ENCODE measurements at regions not wholly inside any gene's neighbourhood (a gene's known extent, or its start where the extent isn't known, plus 50 kb on each side); places are given as distances from the start of the nearest gene placed in this dataset.

DNA sequence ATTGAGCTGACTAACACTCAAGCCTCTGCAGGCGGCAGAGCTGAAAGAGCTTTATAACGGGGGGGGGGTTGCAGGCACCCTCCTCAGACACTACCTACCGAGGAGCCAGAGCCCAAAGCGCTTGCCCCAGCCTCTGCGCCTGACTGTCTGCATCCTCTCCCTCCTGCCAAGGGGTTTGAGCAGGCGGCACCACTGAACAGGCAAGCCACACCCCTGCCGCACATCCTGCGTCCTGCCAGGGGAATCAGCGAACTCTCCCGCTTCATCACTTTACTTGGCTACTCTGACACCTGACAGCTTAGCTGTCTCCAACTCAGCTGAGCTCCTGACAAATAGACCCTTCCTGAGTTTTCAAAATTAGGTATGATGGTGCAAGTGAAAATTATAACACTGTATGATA is 432.6 kb upstream of the ANKRD30A start:
- Mint-ChIP-seq H3K4me1 (ENCODE audit: unreplicated experiment) (peaks cover 9% of the 10 kb centered on the region), H3K4me3 (ENCODE audit: unreplicated experiment) (no peak overlapping the region), H3K27ac (ENCODE audit: unreplicated experiment) (no peak overlapping the region), H3K36me3 (ENCODE audit: low read depth, unreplicated experiment) (no peaks in the 10 kb centered on the region), H3K9me3 (ENCODE audit: unreplicated experiment) (no peaks in the 10 kb centered on the region), H3K27me3 (ENCODE audit: unreplicated experiment) (no peaks in the 10 kb centered on the region)
- DNase-seq (ENCODE audit: low spot score): no peak
- TF ChIP-seq, protein P1, sequence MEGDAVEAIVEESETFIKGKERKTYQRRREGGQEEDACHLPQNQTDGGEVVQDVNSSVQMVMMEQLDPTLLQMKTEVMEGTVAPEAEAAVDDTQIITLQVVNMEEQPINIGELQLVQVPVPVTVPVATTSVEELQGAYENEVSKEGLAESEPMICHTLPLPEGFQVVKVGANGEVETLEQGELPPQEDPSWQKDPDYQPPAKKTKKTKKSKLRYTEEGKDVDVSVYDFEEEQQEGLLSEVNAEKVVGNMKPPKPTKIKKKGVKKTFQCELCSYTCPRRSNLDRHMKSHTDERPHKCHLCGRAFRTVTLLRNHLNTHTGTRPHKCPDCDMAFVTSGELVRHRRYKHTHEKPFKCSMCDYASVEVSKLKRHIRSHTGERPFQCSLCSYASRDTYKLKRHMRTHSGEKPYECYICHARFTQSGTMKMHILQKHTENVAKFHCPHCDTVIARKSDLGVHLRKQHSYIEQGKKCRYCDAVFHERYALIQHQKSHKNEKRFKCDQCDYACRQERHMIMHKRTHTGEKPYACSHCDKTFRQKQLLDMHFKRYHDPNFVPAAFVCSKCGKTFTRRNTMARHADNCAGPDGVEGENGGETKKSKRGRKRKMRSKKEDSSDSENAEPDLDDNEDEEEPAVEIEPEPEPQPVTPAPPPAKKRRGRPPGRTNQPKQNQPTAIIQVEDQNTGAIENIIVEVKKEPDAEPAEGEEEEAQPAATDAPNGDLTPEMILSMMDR (IDR thresholded peaks at IDR 0.05; ENCODE audit: unreplicated experiment): no peak

DNA sequence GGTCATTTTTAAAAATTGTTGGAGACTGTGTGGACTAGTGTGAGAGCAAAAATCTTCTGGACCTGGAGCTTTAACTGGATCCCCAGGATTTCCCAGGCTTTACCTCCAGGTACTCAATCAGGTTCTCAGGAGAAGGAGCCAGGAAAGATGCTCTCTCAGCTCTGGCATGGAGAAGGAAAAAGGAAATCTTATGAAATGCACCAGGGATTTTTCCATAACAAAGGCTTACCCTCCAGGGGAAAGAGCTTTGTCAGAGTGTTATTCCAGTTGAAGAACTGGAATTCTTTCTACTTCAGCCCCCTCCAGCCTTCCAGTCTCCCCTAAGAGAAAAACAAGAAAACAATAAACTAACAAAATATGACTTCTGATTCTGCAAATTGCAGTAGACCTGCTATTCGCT is 436.7 kb upstream of the ANKRD30A start:
- TF ChIP-seq, protein P1 (IDR thresholded peaks at IDR 0.05; ENCODE audit: unreplicated experiment): no peak
- H3K27ac Mint-ChIP-seq (ENCODE audit: unreplicated experiment): no peak overlapping the region
- no peak for DNase-seq (ENCODE audit: low spot score)
- no peaks in the 10 kb centered on the region for H3K9me3 Mint-ChIP-seq (ENCODE audit: unreplicated experiment)
- H3K4me3 Mint-ChIP-seq (ENCODE audit: unreplicated experiment): no peak overlapping the region
- H3K27me3 Mint-ChIP-seq (ENCODE audit: unreplicated experiment): no peaks in the 10 kb centered on the region
- H3K36me3 Mint-ChIP-seq (ENCODE audit: low read depth, unreplicated experiment): no peaks in the 10 kb centered on the region
- peaks cover 9% of the 10 kb centered on the region for H3K4me1 Mint-ChIP-seq (ENCODE audit: unreplicated experiment)

DNA sequence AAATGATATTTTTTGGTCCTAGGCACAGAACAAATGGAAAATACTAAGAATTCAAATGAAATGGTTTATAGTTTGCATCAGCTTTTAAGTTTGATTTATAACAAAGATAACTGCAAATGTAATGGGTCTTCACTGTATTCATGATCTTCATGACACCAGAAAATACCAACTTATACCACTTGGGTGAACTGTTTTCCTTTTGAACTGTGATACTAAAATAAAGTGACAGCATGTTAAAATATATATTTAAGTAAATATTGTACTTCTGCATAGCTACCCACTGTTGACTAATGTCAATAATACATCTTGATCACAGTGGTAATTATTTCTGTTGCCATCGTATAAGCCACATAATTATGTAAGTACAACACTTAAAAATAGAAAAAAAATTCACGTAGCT is 442.0 kb upstream of the ANKRD30A start:
- no peaks in the 10 kb centered on the region for H3K36me3 Mint-ChIP-seq (ENCODE audit: low read depth, unreplicated experiment)
- no peaks in the 10 kb centered on the region for H3K9me3 Mint-ChIP-seq (ENCODE audit: unreplicated experiment)
- H3K4me1 Mint-ChIP-seq (ENCODE audit: unreplicated experiment): peaks cover 1% of the 10 kb centered on the region
- DNase-seq (ENCODE audit: low spot score): no peak
- H3K4me3 Mint-ChIP-seq (ENCODE audit: unreplicated experiment): no peak overlapping the region
- H3K27me3 Mint-ChIP-seq (ENCODE audit: unreplicated experiment): no peaks in the 10 kb centered on the region
- H3K27ac Mint-ChIP-seq (ENCODE audit: unreplicated experiment): no peak overlapping the region
- TF ChIP-seq, protein P1 (IDR thresholded peaks at IDR 0.05; ENCODE audit: unreplicated experiment): no peak

DNA sequence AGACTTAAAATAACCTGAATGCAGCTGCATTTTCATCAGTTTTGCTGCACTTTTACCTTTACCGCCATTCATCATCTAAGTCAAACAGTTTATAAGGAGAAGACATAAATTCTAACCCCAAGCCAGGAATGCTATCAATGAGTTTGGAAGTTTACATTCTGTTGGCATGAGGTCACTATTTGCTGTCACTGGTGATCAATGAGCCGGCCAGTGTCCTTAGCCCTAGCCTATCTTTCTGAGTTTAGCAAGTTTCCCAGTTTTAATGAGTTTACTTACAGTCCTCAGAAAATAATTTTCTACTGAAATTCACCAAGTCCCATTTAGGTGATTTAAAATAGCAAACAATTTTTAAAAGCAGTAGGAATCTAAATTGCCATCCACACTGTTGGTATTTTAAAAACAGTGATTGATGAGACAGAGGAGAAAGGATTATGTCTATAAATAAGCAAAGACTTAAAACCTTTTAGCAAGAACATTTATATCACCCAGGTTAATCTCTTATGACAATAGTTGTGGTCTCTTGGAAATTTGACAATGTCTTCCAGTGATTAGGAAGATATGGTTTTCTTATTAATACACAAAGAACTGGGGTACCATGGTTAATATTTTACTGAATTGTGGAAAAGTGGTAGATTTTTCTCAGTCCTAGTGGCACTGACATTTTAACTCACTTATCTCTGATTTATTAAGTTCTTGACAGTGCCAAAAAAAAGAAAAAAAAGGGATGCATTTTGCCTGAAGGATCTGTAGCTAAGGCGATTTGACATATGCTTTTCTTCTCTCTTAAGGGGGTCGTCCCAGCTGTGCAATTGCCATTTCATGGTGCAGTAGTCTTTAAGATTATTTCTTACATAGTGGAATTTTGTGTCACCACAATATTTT is 443.4 kb upstream of the ANKRD30A start:
- Mint-ChIP-seq H3K27me3 (ENCODE audit: unreplicated experiment) (no peaks in the 10 kb centered on the region), H3K9me3 (ENCODE audit: unreplicated experiment) (no peaks in the 10 kb centered on the region), H3K27ac (ENCODE audit: unreplicated experiment) (no peak overlapping the region), H3K36me3 (ENCODE audit: low read depth, unreplicated experiment) (no peaks in the 10 kb centered on the region), H3K4me1 (ENCODE audit: unreplicated experiment) (no peaks in the 10 kb centered on the region), H3K4me3 (ENCODE audit: unreplicated experiment) (no peak overlapping the region)
- TF ChIP-seq, protein P1 (IDR thresholded peaks at IDR 0.05; ENCODE audit: unreplicated experiment): no peak
- no peak for DNase-seq (ENCODE audit: low spot score)

DNA sequence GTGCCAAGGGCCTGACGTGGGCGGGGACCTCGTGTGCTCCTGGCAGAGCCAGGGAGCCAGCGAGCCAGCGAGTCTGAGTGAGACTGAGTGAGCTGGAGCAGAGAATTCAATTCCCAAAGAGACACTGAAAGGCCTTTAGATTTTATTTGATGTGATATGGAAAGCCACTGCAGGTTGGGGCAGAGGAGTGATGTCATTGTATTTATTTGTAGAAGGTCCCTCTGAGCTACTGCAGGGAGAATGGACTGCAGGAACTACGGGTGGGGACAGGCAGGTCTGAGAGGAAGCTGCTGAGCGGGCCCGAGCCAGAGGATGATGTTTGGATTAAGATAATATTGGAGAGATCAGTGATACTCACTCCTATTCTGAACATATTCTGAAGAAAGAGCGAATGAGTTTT is 445.8 kb upstream of the ANKRD30A start:
- no peak for DNase-seq (ENCODE audit: low spot score)
- TF ChIP-seq, protein P1 (IDR thresholded peaks at IDR 0.05; ENCODE audit: unreplicated experiment): no peak
- Mint-ChIP-seq H3K9me3 (ENCODE audit: unreplicated experiment) (no peaks in the 10 kb centered on the region), H3K27ac (ENCODE audit: unreplicated experiment) (no peak overlapping the region), H3K4me1 (ENCODE audit: unreplicated experiment) (no peaks in the 10 kb centered on the region), H3K4me3 (ENCODE audit: unreplicated experiment) (no peak overlapping the region), H3K27me3 (ENCODE audit: unreplicated experiment) (peaks cover 1% of the 10 kb centered on the region), H3K36me3 (ENCODE audit: low read depth, unreplicated experiment) (no peaks in the 10 kb centered on the region)

Data from endothelial cell (in vitro differentiated cells).